ENCODE measurements at regions not wholly inside any gene's neighbourhood (a gene's known extent, or its start where the extent isn't known, plus 50 kb on each side); places are given as distances from the start of the nearest gene placed in this dataset.

GRCh38 chr1:38577385-38577784, 282.2 kb downstream of the RRAGC start:
- TF ChIP-seq, protein P1, sequence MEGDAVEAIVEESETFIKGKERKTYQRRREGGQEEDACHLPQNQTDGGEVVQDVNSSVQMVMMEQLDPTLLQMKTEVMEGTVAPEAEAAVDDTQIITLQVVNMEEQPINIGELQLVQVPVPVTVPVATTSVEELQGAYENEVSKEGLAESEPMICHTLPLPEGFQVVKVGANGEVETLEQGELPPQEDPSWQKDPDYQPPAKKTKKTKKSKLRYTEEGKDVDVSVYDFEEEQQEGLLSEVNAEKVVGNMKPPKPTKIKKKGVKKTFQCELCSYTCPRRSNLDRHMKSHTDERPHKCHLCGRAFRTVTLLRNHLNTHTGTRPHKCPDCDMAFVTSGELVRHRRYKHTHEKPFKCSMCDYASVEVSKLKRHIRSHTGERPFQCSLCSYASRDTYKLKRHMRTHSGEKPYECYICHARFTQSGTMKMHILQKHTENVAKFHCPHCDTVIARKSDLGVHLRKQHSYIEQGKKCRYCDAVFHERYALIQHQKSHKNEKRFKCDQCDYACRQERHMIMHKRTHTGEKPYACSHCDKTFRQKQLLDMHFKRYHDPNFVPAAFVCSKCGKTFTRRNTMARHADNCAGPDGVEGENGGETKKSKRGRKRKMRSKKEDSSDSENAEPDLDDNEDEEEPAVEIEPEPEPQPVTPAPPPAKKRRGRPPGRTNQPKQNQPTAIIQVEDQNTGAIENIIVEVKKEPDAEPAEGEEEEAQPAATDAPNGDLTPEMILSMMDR (IDR thresholded peaks at IDR 0.05): no peak
- TF ChIP-seq POLR2AphosphoS5 (IDR thresholded peaks at IDR 0.05) (no peak), POLR2A (IDR thresholded peaks at IDR 0.05) (no peak)
- Histone ChIP-seq H3K27ac (no peak overlapping the region), H3K4me1 (peaks cover 0 to 5% of the 10 kb centered on the region in 2 donors), H3K36me3 (no peaks in the 10 kb centered on the region), H3K27me3 (peaks cover 3 to 38% of the 10 kb centered on the region in 2 donors), H3K4me3 (no peak overlapping the region), H3K9me3 (no peaks in the 10 kb centered on the region)
- DNase-seq (ENCODE audit: low spot score in 2 of 2): no peak
- intact Hi-C loops (cut with DNase I; ENCODE audit: low total_unique reads): no loop called here

DNA sequence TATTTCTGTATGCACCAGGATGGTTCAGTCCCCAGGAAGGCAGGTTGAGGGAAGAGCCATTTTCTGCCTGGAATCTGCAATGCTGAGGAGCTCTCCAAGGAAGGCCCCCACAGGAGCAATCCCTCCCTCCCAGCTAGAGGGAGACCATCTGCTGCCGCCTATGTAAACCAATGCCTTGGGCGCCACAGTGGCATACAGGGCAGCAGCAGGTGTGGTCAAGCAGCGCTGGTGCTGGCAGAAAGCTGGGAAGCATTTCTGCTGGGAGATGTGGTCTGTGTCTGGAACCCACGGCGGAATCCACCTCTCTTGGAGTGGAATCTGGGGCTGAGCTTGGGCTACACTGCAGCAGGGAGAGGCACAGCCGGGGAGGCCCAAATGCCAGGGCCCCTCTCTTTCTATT, 283.3 kb downstream of the RRAGC start:
- Histone ChIP-seq H3K4me3 (no peak overlapping the region), H3K27me3 (peaks cover 3 to 38% of the 10 kb centered on the region in 2 donors), H3K27ac (no peak overlapping the region), H3K4me1 (peaks cover 0 to 5% of the 10 kb centered on the region in 2 donors), H3K9me3 (no peaks in the 10 kb centered on the region), H3K36me3 (no peaks in the 10 kb centered on the region)
- intact Hi-C loops (cut with DNase I; ENCODE audit: low total_unique reads): no loop called here
- DNase-seq (ENCODE audit: low spot score in 2 of 2): no peak
- TF ChIP-seq POLR2A (IDR thresholded peaks at IDR 0.05) (no peak), POLR2AphosphoS5 (IDR thresholded peaks at IDR 0.05) (no peak)

GRCh38 chr1:38571726-38572125, 287.8 kb downstream of the RRAGC start:
- peak in 1 of 2 donors; percentile 71 for DNase-seq (ENCODE audit: low spot score in 2 of 2)
- Histone ChIP-seq H3K4me3 (no peak overlapping the region), H3K27ac (peak overlapping the region in 1 of 2 donors; percentile 21), H3K36me3 (no peaks in the 10 kb centered on the region), H3K27me3 (peaks cover 0 to 26% of the 10 kb centered on the region in 2 donors), H3K4me1 (no peaks in the 10 kb centered on the region), H3K9me3 (no peaks in the 10 kb centered on the region)
- TF ChIP-seq, protein P1 (IDR thresholded peaks at IDR 0.05): no peak
- TF ChIP-seq POLR2A (IDR thresholded peaks at IDR 0.05) (no peak), POLR2AphosphoS5 (IDR thresholded peaks at IDR 0.05) (no peak)
- intact Hi-C loops (cut with DNase I; ENCODE audit: low total_unique reads): no loop called here

DNA sequence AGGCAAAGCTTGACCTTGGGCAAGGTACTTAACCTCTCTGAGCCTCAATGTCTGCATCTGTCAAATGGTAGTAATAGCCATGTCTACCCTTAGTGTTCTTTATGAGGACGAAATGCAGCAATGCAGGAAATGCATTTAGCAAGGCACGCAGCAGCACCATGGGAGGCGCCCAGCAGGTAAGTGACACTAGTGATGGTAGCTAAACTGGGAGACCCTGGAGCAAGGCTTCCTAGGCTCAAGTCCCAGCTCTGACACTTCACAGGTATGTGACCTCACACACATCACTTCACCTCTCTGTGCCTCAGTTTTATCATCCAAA, 289.0 kb downstream of the RRAGC start:
- Histone ChIP-seq H3K36me3 (no peaks in the 10 kb centered on the region), H3K4me3 (no peak overlapping the region), H3K9me3 (no peaks in the 10 kb centered on the region), H3K27ac (no peak overlapping the region), H3K27me3 (peaks cover 0 to 19% of the 10 kb centered on the region in 2 donors), H3K4me1 (no peaks in the 10 kb centered on the region)
- TF ChIP-seq POLR2AphosphoS5 (IDR thresholded peaks at IDR 0.05) (no peak), POLR2A (IDR thresholded peaks at IDR 0.05) (no peak)
- TF ChIP-seq, protein P1 (IDR thresholded peaks at IDR 0.05): no peak
- intact Hi-C loops (cut with DNase I; ENCODE audit: low total_unique reads): no loop called here
- DNase-seq (ENCODE audit: low spot score in 2 of 2): no peak

GRCh38 chr1:38569932-38570656, 289.5 kb downstream of the RRAGC start:
- peaks cover 0 to 19% of the 10 kb centered on the region in 2 donors for H3K27me3 ChIP-seq
- H3K9me3 ChIP-seq: no peaks in the 10 kb centered on the region
- intact Hi-C loops (cut with DNase I; ENCODE audit: low total_unique reads): no loop called here
- H3K36me3 ChIP-seq: no peaks in the 10 kb centered on the region
- no peaks in the 10 kb centered on the region for H3K4me1 ChIP-seq
- no peak for TF ChIP-seq POLR2A (IDR thresholded peaks at IDR 0.05)
- no peak for TF ChIP-seq POLR2AphosphoS5 (IDR thresholded peaks at IDR 0.05)
- TF ChIP-seq, protein P1 (IDR thresholded peaks at IDR 0.05): no peak
- no peak for DNase-seq (ENCODE audit: low spot score in 2 of 2)
- H3K4me3 ChIP-seq: no peak overlapping the region
- no peak overlapping the region for H3K27ac ChIP-seq

All from breast epithelium (tissue), 4 donors.